Breast epithelium (tissue), 4 donors: ENCODE measurements at regions not wholly inside any gene's neighbourhood (a gene's known extent, or its start where the extent isn't known, plus 50 kb on each side); places are given as distances from the start of the nearest gene placed in this dataset.
A peak's percentile ranks its signal among the peaks of the same experiment; 100 is the strongest.

Source experiments
- DNase-seq, 2 donors: peaks; one replicate each; pipeline ENCODE4 v3.0.0-alpha.2; 2019; ENCODE audit warnings: low spot score in 2 of 2
- H3K27ac ChIP-seq, 2 donors: fragments of 200-600 bp; sonication (generic) in 1 of 2; one replicate each; pipeline ENCODE4 v1.5.1; 2016 to 2019; ENCODE audit warnings: mild to moderate bottlenecking in 1 of 2
- H3K27me3 ChIP-seq, 2 donors: fragments of 200-600 bp; sonication (generic) in 1 of 2; one replicate each; pipeline versions ENCODE4 v1.5.1 to v1.6.0; 2017 to 2019; ENCODE audit warnings: control low read depth in 1 of 2, mild to moderate bottlenecking in 1 of 2
- H3K36me3 ChIP-seq: fragments of 200-600 bp; one replicate; pipeline ENCODE4 v1.5.1; 2019
- H3K4me1 ChIP-seq, 2 donors: fragments of 200-600 bp; sonication (generic); one replicate each; pipeline ENCODE4 v1.5.1; 2016 to 2019; ENCODE audit warnings: control low read depth in 1 of 2
- H3K4me3 ChIP-seq, 3 donors: fragments of 200-600 bp; sonication (generic); 1 replicate in 2 of 3; 2 replicates in 1 of 3; pipeline ENCODE4 v1.5.1; 2016 to 2019; ENCODE audit warnings: mild to moderate bottlenecking in 3 of 3, moderate library complexity in 2 of 3
- H3K9me3 ChIP-seq, 2 donors: fragments of 200-600 bp; sonication (generic) in 1 of 2; one replicate each; pipeline ENCODE4 v1.5.1; 2016 to 2019; ENCODE audit warnings: control low read depth in 1 of 2
- CTCF ChIP-seq, 3 donors: fragments of 450-650 bp; IDR thresholded peaks; one replicate each; pipeline ENCODE4 v1.5.1; 2016 to 2017; ENCODE audit warnings: antibody characterized with exemption in 3 of 3, mild to moderate bottlenecking in 3 of 3, moderate library complexity in 3 of 3
- POLR2A ChIP-seq: fragments of 450-650 bp; IDR thresholded peaks from one replicate; pipeline ENCODE4 v1.6.1; 2016; ENCODE audit warnings: antibody characterized with exemption, mild to moderate bottlenecking, moderate library complexity
- POLR2AphosphoS5 ChIP-seq, 3 donors: sonication (generic); formaldehyde crosslinking; IDR thresholded peaks; one replicate each; pipeline ENCODE4 v1.6.1; 2017; ENCODE audit warnings: antibody characterized with exemption in 3 of 3
- intact Hi-C: fragments of 100-400 bp; cut with DNase I; formaldehyde crosslinking; loops from one replicate; pipeline ENCODE4 v1.15.1; 2023; ENCODE audit warnings: low total_unique reads

GRCh38 chr15:61605343-61605742 lies 376.2 kb upstream of the RORA start:
- no peaks in the 10 kb centered on the region for H3K27me3 ChIP-seq
- no peak for DNase-seq
- no peaks in the 10 kb centered on the region for H3K36me3 ChIP-seq
- no peak overlapping the region for H3K4me3 ChIP-seq
- H3K9me3 ChIP-seq, result no peaks in the 10 kb centered on the region
- H3K27ac ChIP-seq, result no peak overlapping the region
- no peaks in the 10 kb centered on the region for H3K4me1 ChIP-seq
- TF ChIP-seq CTCF (IDR thresholded peaks at IDR 0.05) (no peak), POLR2A (no peak), POLR2AphosphoS5 (IDR thresholded peaks at IDR 0.05) (no peak)
- intact Hi-C loops, result no loop called here

- no peaks in the 10 kb centered on the region for H3K4me1 ChIP-seq
- no peaks in the 10 kb centered on the region for H3K9me3 ChIP-seq
- DNase-seq, result no peak
- H3K27ac ChIP-seq, result no peak overlapping the region
- H3K36me3 ChIP-seq, result no peaks in the 10 kb centered on the region
- H3K27me3 ChIP-seq, result no peaks in the 10 kb centered on the region
- H3K4me3 ChIP-seq, result peak overlapping the region in 1 of 3 donors; percentile 11
- TF ChIP-seq POLR2AphosphoS5 (IDR thresholded peaks at IDR 0.05) (no peak), POLR2A (no peak), CTCF (IDR thresholded peaks at IDR 0.05) (no peak)
- intact Hi-C loops, result no loop called here
Measured at GRCh38 chr15:61598655-61599054, 369.6 kb upstream of the RORA start.

DNA sequence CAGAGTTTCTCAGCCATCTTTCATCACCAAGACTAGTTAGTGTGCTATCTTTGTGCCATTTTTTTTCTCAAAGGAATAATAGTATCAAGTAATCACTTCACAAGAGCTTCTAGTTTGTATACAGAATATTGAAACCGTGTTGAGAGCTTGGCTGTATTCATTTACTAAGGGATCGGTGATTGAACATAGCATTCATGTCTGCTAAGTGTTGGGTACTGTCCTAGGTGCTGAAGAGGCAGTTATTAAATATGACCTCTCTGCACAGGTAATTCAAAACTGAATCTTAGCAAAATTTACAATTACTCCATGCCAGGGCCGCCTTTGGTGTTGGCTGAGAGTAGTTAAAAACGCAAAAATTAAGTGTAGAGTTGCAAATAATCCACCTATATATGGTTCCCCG lies 355.3 kb upstream of the RORA start:
- Histone ChIP-seq H3K4me3 (no peak overlapping the region), H3K9me3 (no peaks in the 10 kb centered on the region), H3K4me1 (no peaks in the 10 kb centered on the region), H3K36me3 (no peaks in the 10 kb centered on the region), H3K27me3 (no peaks in the 10 kb centered on the region), H3K27ac (no peak overlapping the region)
- intact Hi-C loops, result no loop called here
- TF ChIP-seq CTCF (IDR thresholded peaks at IDR 0.05) (no peak), POLR2A (no peak), POLR2AphosphoS5 (IDR thresholded peaks at IDR 0.05) (no peak)
- DNase-seq, result no peak

DNA sequence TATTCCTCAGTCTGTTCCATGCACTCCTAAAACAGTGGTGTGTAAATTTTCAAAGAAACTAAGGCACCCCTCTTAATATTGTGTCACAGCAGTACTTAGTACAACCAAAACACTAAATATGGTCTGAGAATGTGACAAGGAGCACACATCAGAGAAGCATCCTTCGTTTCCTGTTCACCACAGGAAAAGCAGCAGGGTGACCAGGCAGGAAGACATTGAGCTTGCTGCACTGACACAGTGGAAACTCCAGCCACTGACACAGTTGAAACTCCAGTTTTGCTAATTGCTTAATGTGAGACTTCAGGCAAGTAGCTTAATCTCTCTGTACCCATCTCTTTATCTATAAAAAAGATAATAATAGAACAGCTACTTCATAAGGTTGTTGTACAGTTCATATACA lies 353.0 kb upstream of the RORA start:
- Histone ChIP-seq H3K27ac (no peak overlapping the region), H3K9me3 (no peaks in the 10 kb centered on the region)

GRCh38 chr15:61575597-61575996 lies 346.5 kb upstream of the RORA start:
- no peak for TF ChIP-seq POLR2AphosphoS5 (IDR thresholded peaks at IDR 0.05)
- no peak for TF ChIP-seq POLR2A
- TF ChIP-seq CTCF (IDR thresholded peaks at IDR 0.05), result no peak
- DNase-seq, result no peak
- Histone ChIP-seq H3K36me3 (no peaks in the 10 kb centered on the region), H3K27me3 (no peaks in the 10 kb centered on the region), H3K27ac (no peak overlapping the region), H3K4me1 (no peaks in the 10 kb centered on the region), H3K9me3 (no peaks in the 10 kb centered on the region), H3K4me3 (no peak overlapping the region)
- intact Hi-C loops, result no loop called here

More for the DNA sequence above, 353.0 kb upstream of the RORA start:
- DNase-seq, result no peak
- H3K4me1 ChIP-seq, result no peaks in the 10 kb centered on the region
- H3K4me3 ChIP-seq, result no peak overlapping the region
- no peaks in the 10 kb centered on the region for H3K36me3 ChIP-seq
- TF ChIP-seq POLR2AphosphoS5 (IDR thresholded peaks at IDR 0.05) (no peak), POLR2A (no peak), CTCF (IDR thresholded peaks at IDR 0.05) (no peak)
- intact Hi-C loops, result no loop called here
- no peaks in the 10 kb centered on the region for H3K27me3 ChIP-seq
